Transverse colon (tissue), 4 donors: ENCODE measurements at regions not wholly inside any gene's neighbourhood (a gene's known extent, or its start where the extent isn't known, plus 50 kb on each side); places are given as distances from the start of the nearest gene placed in this dataset.

Source experiments
- CTCF ChIP-seq, 5 experiments: fragments of 200-600 bp in 3 of 5; fragments of 450-650 bp in 2 of 5; sonication (generic) in 3 of 5; IDR thresholded peaks; 1 replicate in 2 of 5; 2 replicates in 3 of 5; pipeline ENCODE4 v1.5.1; 2016 to 2017; ENCODE audit warnings: antibody characterized with exemption in 5 of 5, inconsistent platforms in 3 of 5, mild to moderate bottlenecking in 2 of 5, moderate library complexity in 1 of 5
- POLR2A ChIP-seq: fragments of 450-650 bp; IDR thresholded peaks from one replicate; pipeline ENCODE4 v1.6.1; 2016; ENCODE audit warnings: antibody characterized with exemption, mild to moderate bottlenecking, moderate library complexity
- POLR2AphosphoS5 ChIP-seq, 3 donors: sonication (generic); formaldehyde crosslinking; IDR thresholded peaks; one replicate each; pipeline ENCODE4 v1.6.1; 2016; ENCODE audit warnings: antibody characterized with exemption in 3 of 3

- TF ChIP-seq CTCF (IDR thresholded peaks at IDR 0.05) (no peak), POLR2A (no peak), POLR2AphosphoS5 (IDR thresholded peaks at IDR 0.05) (no peak)
Measured at GRCh38 chr11:46220313-46220712, 57.1 kb upstream of the CREB3L1 start.
